IMR-90 (cell line): ENCODE measurements at regions not wholly inside any gene's neighbourhood (a gene's known extent, or its start where the extent isn't known, plus 50 kb on each side); places are given as distances from the start of the nearest gene placed in this dataset.

Experiments used
- CHD1 ChIP-seq: IDR thresholded peaks from 2 replicates; pipeline ENCODE4 v1.6.1; 2012; ENCODE audit warnings: low read depth, low read length, improper control_type of control experiment
- CTCF ChIP-seq: conservative IDR thresholded peaks from 2 replicates; pipeline ENCODE4 v1.5.1; 2012; ENCODE audit warnings: mild to moderate bottlenecking, low read depth, low read length, improper control_type of control experiment
- FOS ChIP-seq: fragments of 150-350 bp; IDR thresholded peaks from 2 replicates; pipeline ENCODE4 v1.6.1; 2016; ENCODE audit warnings: low read depth, low read length
- POLR2A ChIP-seq: IDR thresholded peaks from 2 replicates; pipeline ENCODE4 v1.6.1; 2012; ENCODE audit warnings: mild to moderate bottlenecking, low read depth, low read length
- RAD21 ChIP-seq: IDR thresholded peaks from 2 replicates; pipeline ENCODE4 v1.6.1; 2012; ENCODE audit warnings: low read length, improper control_type of control experiment
- RCOR1 ChIP-seq: IDR thresholded peaks from 2 replicates; pipeline ENCODE4 v1.6.1; 2012; ENCODE audit warnings: mild to moderate bottlenecking, low read length, improper control_type of control experiment; ENCODE audit not compliant: insufficient replicate concordance

GRCh38 chr3:110070161-110070916 is 733.0 kb upstream of the DPPA4 start:
- TF ChIP-seq CTCF, result no peak
- no peak for TF ChIP-seq POLR2A
- no peak for TF ChIP-seq RCOR1
- TF ChIP-seq CHD1, result no peak
- no peak for TF ChIP-seq FOS
- TF ChIP-seq RAD21, result no peak
